ENCODE measurements at regions not wholly inside any gene's neighbourhood (a gene's known extent, or its start where the extent isn't known, plus 50 kb on each side); places are given as distances from the start of the nearest gene placed in this dataset.
"Not testable (repeated sequence)": the region's sequence is repeated elsewhere in the genome, so short reads cannot be mapped to it uniquely, and the experiment has no call there.

DNA sequence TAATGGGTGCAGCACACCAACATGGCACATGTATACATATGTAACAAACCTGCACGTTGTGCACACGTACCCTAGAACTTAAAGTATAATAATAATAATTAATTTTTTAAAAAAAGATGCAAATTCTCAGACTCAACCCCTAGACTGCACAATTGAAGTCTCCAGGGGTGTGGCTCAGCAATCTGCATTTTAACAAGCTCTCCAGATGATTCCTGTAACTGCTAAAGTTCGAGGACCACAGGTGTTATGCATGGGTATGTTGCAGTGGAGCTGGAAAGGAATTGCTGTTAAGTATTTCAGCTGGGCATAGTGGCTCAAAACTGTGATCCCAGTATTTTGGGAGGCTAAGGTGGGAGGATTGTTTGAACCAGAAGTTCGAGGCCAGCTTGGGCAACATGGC is 151.0 kb upstream of the PTPRG start:
- not testable (repeated sequence) for H3K4me1 Mint-ChIP-seq; DNase-seq (ENCODE audit: low spot score in 2 of 2); H3K36me3 Mint-ChIP-seq; H3K27ac Mint-ChIP-seq; H3K4me3 Mint-ChIP-seq; H3K9me3 Mint-ChIP-seq; ATAC-seq (ENCODE audit: low read depth)
- peaks cover 19% of the 10 kb centered on the region for H3K27me3 Mint-ChIP-seq

DNA sequence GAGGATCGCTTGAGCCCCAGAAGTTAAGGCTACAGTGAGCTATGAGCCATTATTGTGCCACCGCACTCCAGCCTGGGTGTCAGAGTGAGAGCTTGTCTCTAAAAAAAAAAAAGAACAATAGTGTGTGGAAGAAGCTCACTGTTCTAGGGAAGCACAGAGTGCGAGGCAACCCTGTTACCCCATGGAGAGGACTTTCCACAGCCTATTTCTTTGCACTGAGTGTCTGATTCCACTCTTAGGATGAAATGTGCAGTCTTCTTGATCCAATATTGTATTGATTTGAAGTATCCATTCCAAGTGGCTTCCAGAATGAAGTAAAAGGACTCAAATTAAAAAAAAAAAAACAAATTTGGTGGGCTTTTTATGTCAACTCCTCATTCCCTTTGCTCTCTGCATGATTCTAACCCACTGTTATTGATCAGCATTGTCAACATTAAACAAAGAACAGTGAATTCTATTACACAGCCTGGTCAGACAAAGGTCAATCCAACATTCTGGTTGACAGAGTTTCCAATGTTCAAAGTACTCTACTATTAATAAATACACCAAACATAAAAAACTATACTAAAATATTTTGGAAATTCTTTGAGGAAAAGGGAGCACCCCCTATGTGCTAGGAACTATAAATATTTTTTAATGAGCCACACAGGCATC is 150.2 kb upstream of the PTPRG start:
- peaks cover 2% of the 10 kb centered on the region for H3K4me1 Mint-ChIP-seq
- H3K4me3 Mint-ChIP-seq = no peak overlapping the region
- H3K27ac Mint-ChIP-seq = no peak overlapping the region
- no peaks in the 10 kb centered on the region for H3K36me3 Mint-ChIP-seq
- DNase-seq (ENCODE audit: low spot score in 2 of 2) (no peak), ATAC-seq (ENCODE audit: low read depth) (no peak)
- no peaks in the 10 kb centered on the region for H3K9me3 Mint-ChIP-seq
- peaks cover 19% of the 10 kb centered on the region for H3K27me3 Mint-ChIP-seq

DNA sequence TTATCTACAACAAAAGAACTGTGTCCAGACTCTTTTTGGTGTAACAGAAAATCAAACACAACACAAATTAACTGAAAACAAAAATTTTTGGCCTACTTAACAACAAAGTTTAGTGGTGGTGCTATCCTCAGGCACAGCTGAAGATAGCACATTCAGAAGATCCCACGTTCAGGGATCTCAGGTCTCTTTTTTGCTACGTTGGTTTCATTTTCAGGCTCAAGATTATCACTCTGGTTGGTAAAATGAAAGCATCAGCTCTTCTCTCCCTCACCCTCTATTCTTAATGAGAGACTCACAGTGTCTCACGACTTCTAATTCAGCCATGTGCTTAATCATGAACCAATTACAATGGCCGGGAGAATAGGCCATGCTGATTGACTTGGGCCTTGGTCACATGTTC is 146.9 kb upstream of the PTPRG start:
- Mint-ChIP-seq H3K27me3 (peaks cover 10% of the 10 kb centered on the region), H3K9me3 (no peaks in the 10 kb centered on the region), H3K36me3 (no peaks in the 10 kb centered on the region), H3K4me1 (peaks cover 2% of the 10 kb centered on the region), H3K4me3 (no peak overlapping the region), H3K27ac (no peak overlapping the region)
- DNase-seq (ENCODE audit: low spot score in 2 of 2) (no peak), ATAC-seq (ENCODE audit: low read depth) (no peak)

DNA sequence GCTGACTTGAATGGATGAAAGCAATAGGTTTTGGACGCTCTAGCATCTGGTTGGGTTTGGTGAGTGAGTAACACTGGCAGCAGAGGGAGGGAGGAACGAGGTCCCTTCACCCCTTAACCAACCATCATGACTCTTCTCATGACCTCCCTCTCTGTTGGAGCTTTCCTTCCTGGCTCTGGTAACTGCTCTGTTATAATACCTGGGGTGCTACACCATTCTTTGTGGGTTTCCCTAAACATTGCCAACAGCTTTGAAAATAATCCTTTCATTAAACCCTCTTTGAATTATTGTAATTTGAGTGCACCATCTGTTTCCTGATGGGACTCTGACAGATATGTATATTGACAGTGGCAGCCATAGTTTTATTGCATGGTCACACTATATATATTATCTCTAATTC is 146.2 kb upstream of the PTPRG start:
- Mint-ChIP-seq H3K4me1 (peaks cover 2% of the 10 kb centered on the region), H3K36me3 (no peaks in the 10 kb centered on the region), H3K27me3 (peaks cover 8% of the 10 kb centered on the region), H3K9me3 (no peaks in the 10 kb centered on the region), H3K4me3 (no peak overlapping the region), H3K27ac (no peak overlapping the region)
- no peak for ATAC-seq (ENCODE audit: low read depth)
- DNase-seq (ENCODE audit: low spot score in 2 of 2) = no peak

DNA sequence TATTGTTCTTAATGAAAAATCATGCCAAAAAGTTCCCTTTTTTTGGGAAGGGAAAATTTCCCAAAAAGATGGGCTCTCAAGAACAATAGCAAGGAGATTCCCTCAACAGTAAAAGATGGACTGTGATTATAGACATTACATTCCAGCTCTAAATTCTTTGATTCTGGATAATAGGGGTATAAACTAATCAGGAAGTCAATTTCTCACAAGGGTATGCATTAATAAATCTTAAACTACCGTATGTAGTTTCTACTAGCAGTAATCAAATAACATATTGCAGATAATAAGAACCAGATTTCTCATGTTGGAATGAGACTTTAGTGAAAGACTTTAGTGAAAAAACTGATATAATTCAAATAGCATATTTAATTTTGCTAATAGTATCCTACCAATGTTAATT is 144.8 kb upstream of the PTPRG start:
- DNase-seq (ENCODE audit: low spot score in 2 of 2) (no peak), ATAC-seq (ENCODE audit: low read depth) (no peak)
- Mint-ChIP-seq H3K27ac (no peak overlapping the region), H3K9me3 (no peaks in the 10 kb centered on the region), H3K36me3 (no peaks in the 10 kb centered on the region), H3K27me3 (peaks cover 7% of the 10 kb centered on the region), H3K4me1 (peaks cover 5% of the 10 kb centered on the region), H3K4me3 (no peak overlapping the region)

DNA sequence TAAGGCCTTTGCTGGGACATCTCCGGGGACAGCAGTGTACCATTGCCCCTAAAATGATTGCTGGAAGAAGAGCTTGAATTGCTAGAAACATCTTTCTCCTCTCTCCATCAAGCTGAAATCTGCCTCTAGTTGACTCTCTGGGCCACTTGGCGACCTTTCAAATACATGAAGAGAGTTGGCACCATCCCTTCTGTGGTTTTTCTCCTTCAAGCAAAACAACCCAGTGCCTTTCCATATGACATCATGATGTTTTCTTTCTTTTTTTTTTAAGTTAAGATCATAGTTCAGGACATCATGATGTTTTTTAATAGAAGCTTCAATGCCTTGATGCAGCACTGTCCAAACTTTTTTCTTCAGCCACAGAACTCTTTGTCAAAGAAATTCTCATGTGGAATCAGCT is 144.0 kb upstream of the PTPRG start:
- Mint-ChIP-seq H3K36me3 (no peaks in the 10 kb centered on the region), H3K4me1 (peaks cover 5% of the 10 kb centered on the region), H3K4me3 (no peak overlapping the region), H3K27ac (no peak overlapping the region), H3K27me3 (peaks cover 6% of the 10 kb centered on the region), H3K9me3 (no peaks in the 10 kb centered on the region)
- ATAC-seq (ENCODE audit: low read depth) (no peak), DNase-seq (ENCODE audit: low spot score in 2 of 2) (no peak)

DNA sequence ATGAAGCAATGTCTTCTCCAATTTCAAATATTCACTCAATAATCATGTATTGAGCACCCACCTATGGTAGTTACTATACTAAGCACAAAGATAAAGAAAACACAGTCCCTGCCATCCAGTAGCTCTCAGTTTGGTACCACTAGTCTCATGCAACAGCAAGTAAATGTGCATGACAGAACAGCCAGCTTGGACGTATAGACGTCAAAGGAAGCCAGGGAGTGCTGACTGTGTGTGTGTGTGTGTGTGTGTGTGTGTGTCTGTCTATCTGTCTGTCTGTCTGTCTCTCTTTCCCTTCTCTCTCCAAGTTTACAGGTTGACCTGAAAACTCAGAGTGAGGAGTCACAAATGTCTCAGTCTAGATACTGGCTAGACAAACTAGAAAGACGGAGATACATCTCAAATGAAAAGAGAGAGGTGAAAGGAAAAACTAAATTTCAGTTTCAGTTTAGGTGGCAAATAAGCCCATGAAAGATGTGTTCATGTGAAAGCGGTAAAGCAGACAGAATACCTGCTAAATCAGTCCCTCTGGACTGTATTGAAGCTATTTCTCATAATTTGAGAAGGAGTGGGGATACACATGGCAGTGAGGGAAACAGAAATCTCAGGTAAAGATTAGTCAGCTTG is 141.1 kb upstream of the PTPRG start:
- H3K4me3 Mint-ChIP-seq = no peak overlapping the region
- H3K4me1 Mint-ChIP-seq = peaks cover 3% of the 10 kb centered on the region
- no peaks in the 10 kb centered on the region for H3K9me3 Mint-ChIP-seq
- H3K27ac Mint-ChIP-seq = no peak overlapping the region
- no peaks in the 10 kb centered on the region for H3K36me3 Mint-ChIP-seq
- peaks cover 1% of the 10 kb centered on the region for H3K27me3 Mint-ChIP-seq
- DNase-seq (ENCODE audit: low spot score in 2 of 2) (no peak), ATAC-seq (ENCODE audit: low read depth) (no peak)

DNA sequence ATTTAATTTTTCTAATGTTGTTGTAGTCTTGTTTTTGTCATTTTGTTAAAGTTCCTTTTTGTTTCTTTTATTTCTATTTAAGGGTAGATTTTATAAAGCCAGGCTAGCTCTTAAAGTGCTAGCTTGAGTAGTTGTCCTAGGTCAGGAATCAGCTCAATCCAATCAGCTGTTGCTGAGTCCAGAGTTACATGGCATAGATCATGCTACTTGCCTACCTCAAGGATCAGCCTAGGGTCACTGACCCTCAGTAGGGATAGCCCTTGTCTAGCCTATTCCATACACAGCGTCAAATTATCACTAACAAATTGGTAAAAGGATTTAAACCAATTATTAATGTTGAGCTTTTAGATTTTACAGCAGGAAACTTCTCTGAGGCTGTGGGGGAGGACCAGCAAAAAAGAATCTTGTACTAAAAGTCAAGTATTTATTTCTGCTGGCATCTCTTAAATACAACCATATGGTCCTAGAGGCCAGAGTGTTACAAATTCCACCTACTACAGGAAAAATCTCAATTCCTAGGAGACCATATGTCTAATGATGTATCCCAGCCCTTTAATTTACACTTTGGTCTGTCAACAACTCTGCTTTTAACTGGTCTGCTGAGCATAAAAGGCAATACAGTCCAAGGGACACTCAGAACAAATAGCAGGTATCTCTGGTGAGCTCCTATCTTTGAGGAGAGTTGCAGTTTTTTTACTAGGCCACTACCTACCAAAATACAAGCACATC is 138.3 kb upstream of the PTPRG start:
- H3K27ac Mint-ChIP-seq = no peak overlapping the region
- no peaks in the 10 kb centered on the region for H3K36me3 Mint-ChIP-seq
- H3K27me3 Mint-ChIP-seq = peaks cover 3% of the 10 kb centered on the region
- peaks cover 3% of the 10 kb centered on the region for H3K4me1 Mint-ChIP-seq
- H3K4me3 Mint-ChIP-seq = no peak overlapping the region
- no peak for DNase-seq (ENCODE audit: low spot score in 2 of 2)
- ATAC-seq (ENCODE audit: low read depth) = no peak
- H3K9me3 Mint-ChIP-seq = no peaks in the 10 kb centered on the region

DNA sequence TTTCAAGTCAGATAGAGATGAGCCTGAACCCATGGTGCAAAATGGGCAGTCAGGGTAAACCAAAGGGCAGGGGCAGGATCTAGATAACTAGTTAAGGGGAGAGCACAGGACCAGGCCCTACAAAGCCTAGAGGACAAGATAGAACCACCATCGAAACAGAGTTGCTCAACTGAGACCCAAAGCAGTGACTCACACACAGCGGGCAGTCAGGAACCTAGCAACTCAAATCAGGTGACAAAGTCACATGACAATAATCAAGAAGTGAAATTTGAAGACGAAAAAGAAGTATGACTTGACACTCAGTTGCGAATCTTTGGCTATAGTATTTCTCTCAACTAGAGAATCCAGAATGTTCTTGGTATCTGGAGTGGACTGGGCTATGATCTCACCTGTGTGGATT is 136.0 kb upstream of the PTPRG start:
- no peak overlapping the region for H3K27ac Mint-ChIP-seq
- H3K4me1 Mint-ChIP-seq = peaks cover 3% of the 10 kb centered on the region
- H3K9me3 Mint-ChIP-seq = no peaks in the 10 kb centered on the region
- H3K36me3 Mint-ChIP-seq = no peaks in the 10 kb centered on the region
- DNase-seq (ENCODE audit: low spot score in 2 of 2) (no peak), ATAC-seq (ENCODE audit: low read depth) (no peak)
- no peak overlapping the region for H3K4me3 Mint-ChIP-seq
- H3K27me3 Mint-ChIP-seq = peaks cover 3% of the 10 kb centered on the region

DNA sequence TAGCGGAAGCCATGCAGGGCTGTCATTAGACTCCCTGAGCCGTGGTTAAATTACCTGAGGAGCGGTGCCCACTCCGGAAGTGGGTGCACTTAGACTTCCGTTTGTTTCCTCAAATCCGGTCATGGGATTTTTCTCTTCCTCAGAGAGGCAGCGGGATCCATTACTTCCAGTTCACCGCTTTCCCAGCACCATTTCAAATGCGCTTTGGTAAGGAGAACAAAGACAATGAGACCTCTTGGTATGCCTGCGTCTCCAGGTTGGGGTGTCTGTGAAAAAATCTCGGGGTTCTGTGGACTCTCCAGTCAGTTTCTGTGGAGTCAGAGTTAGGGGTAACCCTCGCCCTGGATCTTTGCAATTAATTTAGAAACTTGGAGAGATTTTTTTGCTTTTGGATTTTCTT is 132.3 kb upstream of the PTPRG start:
- ATAC-seq (ENCODE audit: low read depth) (no peak), DNase-seq (ENCODE audit: low spot score in 2 of 2) (no peak)
- H3K9me3 Mint-ChIP-seq = no peaks in the 10 kb centered on the region
- H3K27me3 Mint-ChIP-seq = peaks cover 3% of the 10 kb centered on the region
- no peak overlapping the region for H3K27ac Mint-ChIP-seq
- no peak overlapping the region for H3K4me3 Mint-ChIP-seq
- H3K4me1 Mint-ChIP-seq = no peaks in the 10 kb centered on the region
- H3K36me3 Mint-ChIP-seq = no peaks in the 10 kb centered on the region

DNA sequence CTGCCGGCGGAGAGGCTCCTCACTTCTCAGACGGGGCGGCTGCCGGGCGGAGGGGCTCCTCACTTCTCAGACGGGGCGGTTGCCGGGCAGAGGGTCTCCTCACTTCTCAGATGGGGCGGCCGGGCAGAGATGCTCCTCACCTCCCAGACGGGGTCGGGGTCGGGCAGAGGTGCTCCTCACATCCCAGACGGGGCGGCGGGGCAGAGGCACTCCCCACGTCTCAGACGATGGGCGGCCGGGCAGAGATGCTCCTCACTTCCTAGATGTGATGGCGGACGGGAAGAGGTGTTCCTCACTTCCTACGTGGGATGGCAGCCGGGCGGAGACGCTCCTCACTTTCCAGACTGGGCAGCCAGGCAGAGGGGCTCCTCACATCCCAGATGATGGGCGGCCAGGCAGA is 126.5 kb upstream of the PTPRG start:
- H3K27ac Mint-ChIP-seq; H3K4me3 Mint-ChIP-seq; DNase-seq (ENCODE audit: low spot score in 2 of 2); H3K4me1 Mint-ChIP-seq; ATAC-seq (ENCODE audit: low read depth); H3K36me3 Mint-ChIP-seq; H3K27me3 Mint-ChIP-seq; H3K9me3 Mint-ChIP-seq: not testable (repeated sequence)

DNA sequence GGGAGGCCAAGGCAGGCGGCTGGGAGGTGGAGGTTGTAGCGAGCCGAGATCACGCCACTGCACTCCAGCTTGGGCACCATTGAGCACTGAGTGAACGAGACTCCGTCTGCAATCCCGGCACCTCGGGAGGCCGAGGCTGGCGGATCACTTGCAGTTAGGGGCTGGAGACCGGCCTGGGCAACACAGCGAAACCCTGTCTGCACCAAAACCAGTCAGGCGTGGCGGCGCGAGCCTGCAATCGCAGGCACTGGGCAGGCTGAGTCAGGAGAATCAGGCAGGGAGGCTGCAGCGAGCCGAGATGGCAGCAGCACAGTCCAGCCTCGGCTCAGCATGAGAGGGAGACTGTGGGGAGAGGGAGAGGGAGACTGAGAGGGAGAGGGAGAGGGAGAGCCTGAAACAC is 126.0 kb upstream of the PTPRG start:
- H3K4me3 Mint-ChIP-seq; ATAC-seq (ENCODE audit: low read depth); H3K27ac Mint-ChIP-seq; DNase-seq (ENCODE audit: low spot score in 2 of 2); H3K27me3 Mint-ChIP-seq; H3K36me3 Mint-ChIP-seq; H3K9me3 Mint-ChIP-seq; H3K4me1 Mint-ChIP-seq: not testable (repeated sequence)

DNA sequence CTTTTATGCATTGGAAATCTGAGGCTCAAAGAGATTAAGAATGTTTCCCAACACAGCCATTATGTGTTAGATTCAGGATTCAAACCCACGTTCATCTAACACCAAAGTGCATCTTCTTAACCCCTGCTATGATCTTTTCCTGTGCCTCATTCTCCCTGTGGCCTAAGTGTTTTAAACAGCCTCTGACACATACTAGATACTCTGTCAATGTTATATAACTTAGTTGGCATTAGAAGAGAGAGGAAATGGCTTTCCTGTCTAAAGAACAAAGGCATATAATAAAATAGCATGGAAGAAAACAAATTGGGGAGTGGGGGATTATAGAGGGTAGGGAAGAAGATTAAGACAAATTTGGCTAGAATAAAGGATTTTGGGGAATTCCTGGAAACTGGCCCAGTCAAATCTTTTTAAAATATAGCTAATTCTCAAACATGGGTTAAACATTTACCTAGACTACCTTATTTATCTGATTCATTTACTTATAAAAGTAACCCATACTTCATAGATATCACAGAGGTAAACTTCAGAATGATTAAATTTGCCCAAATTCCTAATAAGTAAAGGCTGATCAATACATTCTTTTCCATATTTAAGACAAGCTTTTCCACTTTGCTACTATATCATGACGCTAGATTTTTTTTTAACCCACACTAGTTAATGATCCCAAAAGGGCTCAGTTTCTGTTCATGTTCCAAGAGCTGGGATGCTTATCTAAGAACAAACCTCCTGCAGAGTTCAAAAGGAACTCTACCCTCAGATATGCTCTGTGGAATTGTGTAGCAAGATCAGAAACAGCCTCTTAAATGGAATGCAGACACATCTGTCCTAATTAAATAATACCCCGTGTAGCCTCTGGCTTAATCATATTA is 122.9 kb upstream of the PTPRG start:
- DNase-seq (ENCODE audit: low spot score in 2 of 2) (no peak), ATAC-seq (ENCODE audit: low read depth) (no peak)
- H3K9me3 Mint-ChIP-seq = peaks cover 2% of the 10 kb centered on the region
- H3K27me3 Mint-ChIP-seq = no peaks in the 10 kb centered on the region
- H3K36me3 Mint-ChIP-seq = no peaks in the 10 kb centered on the region
- no peak overlapping the region for H3K27ac Mint-ChIP-seq
- no peak overlapping the region for H3K4me3 Mint-ChIP-seq
- no peaks in the 10 kb centered on the region for H3K4me1 Mint-ChIP-seq

DNA sequence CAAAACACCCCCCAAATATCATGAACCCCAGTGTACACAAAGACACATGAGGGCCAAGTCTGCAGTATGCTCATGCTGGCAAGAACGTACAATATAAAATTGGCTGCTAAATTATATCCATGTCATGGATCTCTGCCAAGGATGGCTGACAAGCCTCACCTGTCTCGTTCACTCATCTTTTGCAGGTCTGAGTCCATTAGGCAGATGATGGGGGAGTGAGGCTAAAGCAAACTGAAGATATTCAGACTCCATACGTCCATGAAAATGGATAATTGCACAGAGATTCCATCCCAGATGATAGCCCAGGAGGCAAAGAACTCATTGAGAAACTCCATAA is 122.3 kb upstream of the PTPRG start:
- DNase-seq (ENCODE audit: low spot score in 2 of 2) (no peak), ATAC-seq (ENCODE audit: low read depth) (no peak)
- Mint-ChIP-seq H3K9me3 (peaks cover 2% of the 10 kb centered on the region), H3K27me3 (no peaks in the 10 kb centered on the region), H3K4me1 (no peaks in the 10 kb centered on the region), H3K27ac (no peak overlapping the region), H3K36me3 (no peaks in the 10 kb centered on the region), H3K4me3 (no peak overlapping the region)

Data from memory B cell (primary cell).